NOMO-1 treated with dmso at 0.1 percent for 144 hours (cell line): ENCODE measurements at regions not wholly inside any gene's neighbourhood (a gene's known extent, or its start where the extent isn't known, plus 50 kb on each side); places are given as distances from the start of the nearest gene placed in this dataset.
"Not testable (repeated sequence)": the region's sequence is repeated elsewhere in the genome, so short reads cannot be mapped to it uniquely, and the experiment has no call there.

Source experiments
- DNase-seq: peaks from one replicate; lab custom pipeline; 2025; ENCODE audit not compliant: unreplicated experiment; lab: John Stamatoyannopoulos, UW

DNA sequence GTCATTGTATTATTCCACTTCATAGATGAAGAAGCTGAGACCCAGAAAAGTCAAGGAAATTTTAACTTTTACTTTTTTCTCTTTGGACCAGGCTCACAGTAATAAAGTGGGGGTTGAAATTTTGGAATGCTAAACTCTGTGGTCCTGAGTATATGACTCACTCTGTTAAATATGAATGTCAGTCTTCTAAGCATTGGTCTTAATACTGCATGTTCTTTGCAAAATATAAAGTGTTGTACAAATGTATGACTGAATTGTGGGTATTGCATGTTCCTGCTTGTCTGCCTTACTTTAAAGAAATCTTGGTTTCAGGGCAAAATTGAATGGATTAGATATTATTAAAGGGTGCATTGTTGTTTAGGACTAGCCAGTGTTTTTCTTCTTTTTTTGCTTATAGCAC lies 950.8 kb upstream of the GOT2 start:
- DNase-seq, result no peak

GRCh38 chr16:59683709-59684108 lies 949.6 kb upstream of the GOT2 start:
- DNase-seq, result no peak

- no peak for DNase-seq
Observed at GRCh38 chr16:59665618-59666220, 931.6 kb upstream of the GOT2 start.

DNA sequence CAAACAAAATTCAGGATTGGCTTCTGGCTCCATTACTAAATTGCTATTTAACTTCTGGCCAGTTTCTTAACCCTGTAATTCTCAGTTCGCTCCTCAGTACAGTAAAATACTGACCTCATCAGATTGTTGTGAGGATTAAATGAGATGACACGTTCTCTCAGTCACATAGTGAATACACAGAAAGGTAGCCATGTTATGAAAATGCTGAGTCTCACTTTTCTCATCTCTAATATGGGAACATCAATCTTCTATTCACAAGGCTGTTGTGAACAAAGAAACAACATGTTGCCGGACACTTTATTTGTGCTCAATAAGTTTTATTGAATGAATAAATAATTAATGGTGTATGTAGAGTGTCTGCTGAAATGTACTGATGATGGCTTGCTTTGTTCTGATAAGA lies 924.5 kb upstream of the GOT2 start:
- no peak for DNase-seq

GRCh38 chr16:59655031-59655430 lies 920.9 kb upstream of the GOT2 start:
- DNase-seq, result no peak

- no peak for DNase-seq
Observed at GRCh38 chr16:59654455-59654854, 920.3 kb upstream of the GOT2 start.

- no peak for DNase-seq
Observed at GRCh38 chr16:59651662-59652061, 917.5 kb upstream of the GOT2 start.

- no peak for DNase-seq
Observed at GRCh38 chr16:59645194-59645593, 911.1 kb upstream of the GOT2 start.

- DNase-seq, result no peak
Observed at GRCh38 chr16:59635674-59636073, 901.6 kb upstream of the GOT2 start.

GRCh38 chr16:59634951-59635350 lies 900.8 kb upstream of the GOT2 start:
- no peak for DNase-seq

DNA sequence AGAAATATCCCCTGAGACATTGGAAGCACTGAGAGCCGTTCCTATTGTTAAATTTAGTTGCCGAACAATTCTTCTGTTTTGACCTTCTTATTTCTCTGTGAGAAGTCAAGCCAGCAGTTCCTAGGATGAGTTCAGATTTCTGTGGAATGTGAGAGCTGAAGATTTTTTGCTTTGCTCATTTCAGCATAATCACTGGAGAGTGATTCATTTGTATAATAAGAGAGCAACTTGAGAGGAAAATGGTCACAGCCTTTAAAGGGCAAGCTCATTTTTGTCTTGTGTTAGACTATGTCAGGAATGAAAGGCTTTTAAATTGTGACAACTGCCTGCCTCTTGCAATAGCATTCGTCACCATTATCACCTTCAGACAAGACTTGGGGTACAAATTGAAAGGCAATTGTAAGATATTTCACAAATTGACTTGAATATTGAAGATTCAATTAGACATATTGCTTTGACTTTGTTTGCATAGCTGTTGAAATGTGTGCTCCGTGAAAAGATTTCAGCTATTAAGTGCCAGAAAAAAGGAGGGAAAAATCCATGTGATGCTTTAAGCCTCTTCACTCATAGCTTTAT lies 900.0 kb upstream of the GOT2 start:
- DNase-seq, result no peak

DNA sequence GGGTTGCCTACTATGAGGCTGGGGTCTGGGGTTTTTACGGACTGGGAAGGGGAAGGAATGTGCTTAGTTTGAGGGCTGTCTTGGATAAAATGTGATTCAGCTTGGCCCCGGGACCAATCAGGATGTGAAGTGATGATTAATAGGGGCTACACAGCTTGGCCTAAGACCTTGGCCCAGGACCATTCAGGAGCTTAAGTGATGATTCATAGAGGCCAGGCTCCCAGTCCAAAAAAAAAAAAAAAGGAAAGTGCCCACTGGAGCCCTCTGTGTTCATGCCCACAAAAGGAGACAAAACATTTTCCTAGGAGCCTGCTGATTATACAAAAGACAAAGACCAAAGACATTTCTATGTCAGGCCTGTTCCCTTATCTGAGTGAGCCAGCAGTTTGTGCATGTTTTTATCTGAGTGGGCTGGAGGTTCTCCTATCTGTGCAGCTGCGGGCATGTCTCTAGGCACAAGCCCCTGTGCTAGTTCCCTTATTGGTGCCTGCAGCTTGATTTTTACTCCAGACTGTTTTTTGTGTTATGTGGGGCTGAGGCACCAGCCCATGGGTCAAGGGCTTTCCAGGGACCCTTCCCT lies 898.2 kb upstream of the GOT2 start:
- DNase-seq, result no peak

GRCh38 chr16:59624381-59624780 lies 890.3 kb upstream of the GOT2 start:
- not testable (repeated sequence) for DNase-seq

DNA sequence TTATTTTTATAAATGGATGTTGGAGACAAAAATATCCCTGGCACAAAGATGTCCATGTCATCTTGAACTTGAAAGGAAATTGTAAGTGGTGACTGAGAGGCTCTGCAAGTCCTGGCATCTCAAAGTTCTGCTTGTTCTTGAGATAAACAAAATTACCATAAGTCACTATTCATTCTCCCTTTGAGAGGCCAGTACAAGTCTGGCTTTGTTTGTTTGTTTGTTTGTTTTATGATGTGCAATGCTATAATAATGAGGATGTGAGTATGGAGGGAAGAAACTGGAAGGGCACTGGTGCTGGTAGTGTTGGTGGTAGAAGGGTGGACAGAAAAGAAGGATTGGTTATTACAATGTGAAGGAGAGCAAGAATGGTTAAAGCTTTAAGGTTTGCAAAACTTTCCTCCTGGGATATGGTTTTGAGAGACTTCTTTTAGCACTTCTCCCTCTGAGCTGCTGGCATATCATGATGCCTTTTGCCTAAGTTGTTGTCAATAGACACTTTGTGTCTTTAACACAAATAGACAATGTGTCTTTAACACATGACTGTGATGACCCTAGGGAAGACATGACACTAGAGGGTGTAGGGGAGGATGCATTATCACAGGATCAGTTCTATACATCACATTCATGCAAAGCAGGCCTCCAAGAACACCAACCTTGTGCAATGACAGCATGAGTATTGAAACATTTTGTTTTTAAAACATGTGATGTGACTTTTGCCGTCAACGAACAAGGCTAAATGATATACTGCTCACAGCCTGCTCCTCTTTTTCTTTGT lies 880.5 kb upstream of the GOT2 start:
- DNase-seq, result no peak

- DNase-seq, result not testable (repeated sequence)
Observed at GRCh38 chr16:59612910-59613620, 878.9 kb upstream of the GOT2 start.

DNA sequence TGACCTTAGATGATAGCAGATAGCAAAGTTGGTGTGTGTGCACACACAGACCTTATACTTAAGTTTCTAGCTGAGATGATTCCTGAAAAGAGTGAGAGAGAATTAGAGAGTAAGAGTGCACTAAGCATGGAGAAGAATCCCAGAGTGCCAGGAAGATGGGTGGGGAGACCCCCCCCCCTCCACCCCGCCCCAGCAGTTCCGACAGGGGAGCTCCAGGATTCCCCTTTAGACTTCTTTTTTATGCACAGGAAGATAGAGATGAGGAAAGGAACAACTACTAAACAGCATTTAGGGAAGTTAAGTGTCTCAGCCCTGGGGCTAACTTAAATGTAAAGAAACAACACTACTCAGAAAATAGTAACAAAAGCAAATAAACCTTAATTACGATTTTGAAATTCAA lies 878.0 kb upstream of the GOT2 start:
- no peak for DNase-seq

DNA sequence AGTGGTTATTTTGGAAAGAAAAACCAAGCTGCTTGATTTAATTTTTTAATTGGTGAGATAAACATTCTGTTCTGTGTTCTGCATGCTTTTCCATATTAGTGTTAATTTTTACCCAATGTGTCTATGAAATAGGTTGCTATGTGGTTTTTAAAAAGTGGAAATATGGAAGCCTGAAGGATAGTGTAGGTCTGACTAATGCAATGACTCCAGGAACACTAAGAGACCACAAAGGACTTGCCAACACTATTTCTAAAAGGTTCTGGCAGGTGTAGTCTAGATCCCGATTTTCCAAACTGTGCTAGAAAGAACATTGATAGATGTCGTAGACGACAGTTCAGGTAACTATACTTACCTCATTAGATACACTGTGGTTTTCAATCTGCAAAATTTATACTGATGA lies 877.4 kb upstream of the GOT2 start:
- no peak for DNase-seq

DNA sequence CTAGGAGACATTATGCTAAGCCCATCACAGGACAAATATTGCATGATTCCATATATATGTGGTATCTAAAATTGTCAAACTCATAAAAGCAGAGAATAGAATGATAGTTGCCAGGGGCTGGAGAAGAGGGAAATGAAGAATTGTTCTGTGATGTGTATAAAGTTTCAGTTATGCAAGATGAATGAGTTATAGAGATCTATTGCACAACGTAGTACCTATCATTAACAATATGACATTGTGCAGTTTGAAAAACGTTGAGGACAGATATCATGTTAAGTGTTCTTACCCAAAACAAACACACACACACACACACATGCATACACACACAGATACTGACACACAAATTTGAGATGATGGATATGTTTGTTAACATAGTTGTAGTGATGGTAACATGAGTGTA lies 871.6 kb upstream of the GOT2 start:
- DNase-seq, result no peak

GRCh38 chr16:59604354-59604753 lies 870.2 kb upstream of the GOT2 start:
- DNase-seq, result no peak

GRCh38 chr16:59601452-59601851 lies 867.3 kb upstream of the GOT2 start:
- DNase-seq, result no peak

DNA sequence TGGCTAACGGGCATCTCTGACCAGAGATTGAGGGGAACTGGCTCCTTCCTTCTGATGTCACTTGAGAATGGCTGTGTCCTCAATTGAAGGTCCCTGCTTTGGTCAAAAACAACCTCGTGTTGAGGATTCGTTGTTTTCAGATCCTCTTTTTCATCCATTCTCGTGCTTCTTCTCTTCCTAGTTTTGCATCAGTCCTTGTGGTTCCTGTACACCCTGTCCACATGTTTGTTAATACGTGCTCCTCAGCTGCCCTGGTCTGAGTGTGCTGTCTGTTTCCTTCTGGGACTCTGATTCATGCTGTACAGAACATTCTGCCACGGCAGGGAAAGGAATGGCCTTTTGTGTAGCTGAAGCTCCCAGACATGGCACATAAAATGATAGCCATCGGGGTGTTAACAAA lies 863.2 kb upstream of the GOT2 start:
- peak; percentile 58 for DNase-seq

DNA sequence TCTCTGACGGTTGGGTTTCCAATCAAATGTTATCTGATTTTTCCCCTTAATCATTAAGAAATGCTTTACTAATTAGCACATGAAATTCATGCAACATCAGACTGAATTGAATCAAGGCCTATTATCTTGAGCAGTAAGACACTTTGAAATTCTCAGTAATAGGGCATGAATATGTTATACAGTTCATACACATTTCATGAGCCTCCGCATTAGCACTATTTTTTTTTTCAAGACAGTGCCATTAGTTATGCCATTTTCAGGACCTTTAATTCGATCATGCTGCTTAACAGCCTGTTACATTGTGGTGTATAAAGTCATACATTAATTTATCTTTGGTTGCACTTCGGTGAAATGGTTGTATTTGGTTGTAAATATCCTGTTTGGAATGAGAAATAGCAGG lies 862.6 kb upstream of the GOT2 start:
- no peak for DNase-seq
